C1 segment of cervical spinal cord (tissue), 14 donors: ENCODE measurements at regions not wholly inside any gene's neighbourhood (a gene's known extent, or its start where the extent isn't known, plus 50 kb on each side); places are given as distances from the start of the nearest gene placed in this dataset.

Experiments
- DNase-seq, 14 donors: peaks; one replicate each; lab custom pipeline; 2025; lab: John Stamatoyannopoulos, UW

DNA sequence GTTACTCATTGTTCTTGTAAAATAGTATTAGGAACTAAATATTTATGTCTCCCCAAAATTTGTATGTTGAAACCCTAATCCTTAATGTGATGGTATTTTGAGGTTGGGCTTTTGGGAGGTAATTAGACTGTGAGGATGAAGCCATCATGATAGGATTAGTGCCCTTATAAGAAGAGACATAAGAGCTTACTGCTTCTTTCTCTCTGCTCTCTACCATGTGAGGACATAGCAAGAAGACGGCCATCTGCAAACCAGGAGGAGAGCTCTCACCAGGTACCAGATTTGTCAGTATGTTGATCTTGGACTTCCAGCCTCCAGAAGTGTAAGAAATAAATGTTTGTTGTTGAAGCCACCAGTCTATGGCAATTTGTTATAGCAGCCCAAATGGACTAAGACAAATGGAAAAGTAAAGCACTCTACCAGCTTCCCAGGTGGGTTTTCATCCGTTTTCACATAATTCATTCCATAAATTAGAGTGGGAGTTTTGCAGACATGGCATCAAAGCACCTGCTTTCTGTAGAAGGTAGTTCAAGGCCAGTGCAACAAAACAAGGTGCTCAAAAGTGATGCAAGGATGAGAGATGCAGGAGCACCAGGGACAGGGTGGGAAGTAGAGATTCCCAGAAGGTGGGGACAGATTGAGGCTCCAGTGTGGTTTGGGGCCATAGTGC, 70.7 kb downstream of the MYCN start:
- DNase-seq, result no peak

DNA sequence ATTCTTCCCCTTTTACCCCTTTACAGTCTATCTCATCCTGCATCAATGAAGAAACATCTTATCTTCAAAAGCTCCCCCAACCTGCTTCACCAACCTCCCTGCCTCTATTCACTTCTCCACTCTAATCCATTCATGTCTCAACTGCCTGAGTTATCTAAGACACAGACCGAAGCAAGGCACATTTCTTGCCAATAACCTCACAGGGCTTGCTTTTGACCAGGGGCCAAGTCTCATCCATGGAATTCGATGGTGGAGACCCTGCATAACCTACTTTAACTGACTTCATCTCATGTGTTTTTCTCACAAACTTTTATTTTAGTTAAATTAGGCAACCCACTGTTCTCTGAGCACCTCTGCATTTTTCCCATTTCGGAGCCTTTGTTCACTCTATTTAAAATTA, 69.7 kb downstream of the MYCN start:
- no peak for DNase-seq

DNA sequence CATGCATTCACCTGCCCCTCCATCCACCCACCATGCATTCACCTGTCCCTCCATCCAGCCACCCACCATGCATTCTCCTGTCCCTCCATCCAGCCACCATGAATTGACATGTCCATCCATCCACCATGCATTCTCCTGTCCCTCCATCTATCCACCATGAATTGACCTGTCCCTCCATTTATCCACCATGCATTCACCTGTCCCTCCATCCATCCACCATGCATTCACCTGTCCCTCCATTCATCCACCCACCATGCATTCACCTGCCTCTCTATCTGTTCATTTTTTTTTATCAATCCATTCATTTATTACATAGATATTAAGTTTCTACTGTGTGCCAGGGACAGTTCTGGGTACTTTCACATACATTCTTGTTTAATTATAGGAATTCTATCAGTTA, 69.2 kb downstream of the MYCN start:
- DNase-seq, result no peak

DNA sequence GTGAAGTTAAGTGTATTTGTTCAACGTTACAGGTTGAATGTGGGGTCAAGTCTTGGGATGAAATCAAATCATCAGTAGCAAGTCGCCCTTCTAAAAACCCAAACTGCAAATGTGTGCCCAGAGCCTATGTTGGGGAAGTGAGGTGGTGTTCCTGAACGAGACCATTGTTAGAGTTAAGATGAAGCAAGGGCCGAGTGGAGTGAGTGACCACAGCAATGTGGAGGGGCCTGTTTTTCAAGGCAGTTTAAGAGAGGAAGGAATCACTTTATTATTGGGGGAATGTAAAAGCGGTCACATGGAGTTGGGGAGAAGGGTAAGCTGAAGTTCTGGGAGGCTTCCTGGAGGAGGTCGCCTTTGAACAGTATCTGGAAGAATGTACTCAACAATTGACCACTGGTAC, 68.5 kb downstream of the MYCN start:
- DNase-seq, result no peak

DNA sequence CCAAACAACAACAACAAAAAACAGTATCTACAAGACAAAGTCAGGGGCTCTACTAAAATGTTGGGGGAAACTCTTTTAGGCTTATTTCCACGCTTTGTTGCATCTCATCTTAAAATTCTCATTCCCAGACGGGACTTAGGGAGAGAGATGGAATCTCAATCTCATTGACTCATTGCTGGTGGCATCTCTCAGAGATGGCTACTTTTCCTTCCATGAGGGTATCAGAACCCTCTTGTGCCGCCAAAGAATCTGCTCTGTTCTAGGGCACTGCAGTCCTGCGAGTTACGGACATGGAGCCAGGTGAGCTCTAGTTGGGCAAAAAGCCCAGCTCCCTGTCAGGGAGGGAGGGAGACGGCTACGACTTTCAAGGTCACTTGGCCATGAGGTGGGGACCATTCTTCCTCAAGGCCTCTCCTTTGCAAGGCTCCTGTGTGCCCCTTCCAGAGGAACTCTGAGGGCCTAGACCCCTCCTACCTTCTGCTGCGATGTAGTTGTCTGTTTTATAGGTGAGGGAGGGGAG, 68.0 kb downstream of the MYCN start:
- DNase-seq, result no peak

DNA sequence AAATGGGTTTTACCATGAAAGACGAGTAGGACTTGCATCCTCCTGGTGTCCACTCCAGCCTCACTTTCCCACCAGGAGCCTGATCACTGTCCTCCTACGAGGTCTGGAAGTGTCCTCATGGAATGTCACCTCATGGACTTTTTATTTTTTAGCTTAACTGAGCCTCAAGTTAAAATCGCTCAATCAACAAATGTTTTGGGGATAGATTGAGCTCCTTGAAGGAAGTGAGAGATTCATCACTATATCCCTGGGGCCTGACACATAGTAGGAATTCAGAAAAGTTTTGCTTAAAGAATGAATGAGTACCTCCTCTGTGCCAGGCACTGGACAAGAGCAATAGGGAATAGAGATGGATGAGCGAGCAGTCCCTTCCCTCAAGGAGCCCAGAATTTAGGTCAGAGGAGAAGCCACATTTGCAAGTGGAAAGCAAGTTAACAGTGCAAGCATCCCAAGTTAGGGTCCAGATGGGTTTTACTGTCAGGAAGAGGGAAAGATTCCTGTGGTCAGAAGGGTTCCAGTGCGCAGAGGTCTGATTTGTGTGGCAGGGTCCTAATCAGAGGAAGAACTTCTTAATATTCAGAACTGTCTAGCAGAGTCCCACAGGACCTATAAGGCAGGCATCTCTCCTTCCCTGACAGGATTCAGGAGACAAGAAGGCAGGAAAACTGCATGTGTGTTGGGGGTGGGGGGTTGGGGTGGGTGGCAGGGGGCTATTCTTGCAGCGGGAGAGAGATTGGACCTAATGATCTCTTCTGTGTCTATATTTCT, 67.0 kb downstream of the MYCN start:
- DNase-seq, result no peak

DNA sequence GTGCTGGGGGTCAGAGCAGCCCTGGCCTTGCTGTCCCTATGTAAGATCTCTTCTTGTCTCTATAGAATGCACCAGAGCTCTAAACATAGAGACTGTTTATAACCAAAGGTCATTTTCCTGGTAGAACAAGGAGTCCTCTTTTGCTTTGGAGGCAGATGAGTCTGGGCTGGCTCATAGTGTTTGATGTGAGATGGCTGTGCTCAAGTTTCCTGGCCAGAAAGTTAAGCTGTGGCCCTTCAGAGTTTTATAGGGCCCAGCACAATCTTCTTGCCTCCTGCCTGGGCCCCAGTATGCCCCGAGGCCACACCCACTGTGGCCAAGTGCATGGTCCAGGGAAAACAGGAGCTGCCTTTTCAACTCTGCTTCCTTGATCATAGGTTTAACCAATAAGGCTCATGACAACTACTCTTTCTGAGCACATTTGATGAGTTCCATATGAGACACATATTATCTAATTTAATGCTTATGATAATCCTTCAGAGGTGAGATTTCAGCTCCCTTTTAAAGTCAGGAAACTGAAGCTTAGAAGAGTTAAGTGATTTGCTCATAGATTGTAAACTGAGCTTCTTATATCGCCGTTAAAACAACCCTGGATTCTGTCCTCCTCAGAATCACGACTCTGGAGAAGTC, 66.3 kb downstream of the MYCN start:
- no peak for DNase-seq

DNA sequence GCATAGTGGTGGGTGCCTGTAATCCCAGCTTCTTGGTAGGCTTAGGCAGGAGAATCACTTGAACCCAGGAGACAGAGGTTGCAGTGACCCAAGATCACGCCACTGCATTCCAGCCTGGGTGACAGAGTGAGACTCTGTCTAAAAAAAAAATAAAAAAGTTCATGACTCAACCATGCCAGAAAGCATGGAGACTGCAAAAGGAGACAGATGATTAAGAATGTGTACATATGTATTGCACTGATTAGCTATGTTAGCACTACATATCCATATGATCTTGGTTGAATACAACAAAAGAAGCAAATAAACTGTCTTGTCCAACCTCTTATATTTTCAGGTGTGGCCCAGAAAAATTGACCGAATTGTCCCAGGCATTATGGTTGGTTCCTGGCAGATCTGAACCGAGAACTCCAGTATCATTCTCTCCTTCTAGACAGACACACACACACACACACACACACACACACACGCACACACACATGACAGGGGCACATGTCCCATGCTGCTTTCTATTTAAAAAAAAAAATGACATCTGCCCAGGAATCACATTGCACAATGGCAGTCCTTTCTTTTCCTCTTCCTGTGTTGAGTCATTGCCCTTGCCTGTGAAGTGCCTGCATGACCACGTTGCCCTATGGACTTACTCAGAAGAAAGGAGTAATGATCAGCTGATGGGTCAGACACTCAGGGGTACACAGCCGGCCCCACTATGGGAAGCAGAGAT, 65.6 kb downstream of the MYCN start:
- DNase-seq, result peak in 1 of 14 donors; percentile 39

DNA sequence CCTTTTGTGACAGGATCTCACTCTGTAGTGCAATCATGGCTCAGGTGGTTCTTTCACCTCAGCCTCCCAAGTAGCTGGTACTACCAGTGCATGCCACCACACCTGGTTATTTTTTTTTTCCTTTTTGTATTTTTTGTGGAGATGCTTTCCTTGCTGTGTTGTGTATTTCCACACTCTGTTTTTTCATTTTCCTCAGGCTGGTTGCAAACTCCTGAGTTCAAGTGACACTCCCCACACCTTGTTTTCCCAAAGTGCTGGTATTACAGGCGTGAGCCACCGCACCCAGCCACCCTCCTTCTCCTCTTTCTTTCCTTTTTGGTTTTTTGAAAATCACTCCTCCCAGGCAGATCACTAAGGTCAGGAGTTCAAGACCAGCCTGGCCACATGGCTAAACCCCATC, 65.0 kb downstream of the MYCN start:
- DNase-seq, result no peak

DNA sequence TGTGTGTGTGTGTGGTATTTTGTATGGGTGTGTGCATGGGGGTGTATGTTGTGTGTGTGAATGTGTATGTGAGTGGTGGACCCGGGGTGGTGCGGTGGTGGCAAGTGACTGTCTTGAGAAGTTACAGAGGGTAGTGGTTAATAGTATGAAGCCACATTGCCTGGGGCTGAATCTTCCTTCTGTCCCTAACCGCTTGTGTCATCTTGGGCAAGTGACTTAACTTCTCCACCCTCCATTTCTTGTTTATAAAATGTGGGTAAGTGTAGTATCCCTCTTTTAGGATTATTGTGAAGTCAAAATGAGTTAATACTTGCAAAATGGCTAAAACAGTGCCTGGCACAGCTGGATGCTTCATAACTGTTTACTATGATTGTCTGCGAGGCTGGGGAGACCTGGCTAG, 63.5 kb downstream of the MYCN start:
- DNase-seq, result no peak

DNA sequence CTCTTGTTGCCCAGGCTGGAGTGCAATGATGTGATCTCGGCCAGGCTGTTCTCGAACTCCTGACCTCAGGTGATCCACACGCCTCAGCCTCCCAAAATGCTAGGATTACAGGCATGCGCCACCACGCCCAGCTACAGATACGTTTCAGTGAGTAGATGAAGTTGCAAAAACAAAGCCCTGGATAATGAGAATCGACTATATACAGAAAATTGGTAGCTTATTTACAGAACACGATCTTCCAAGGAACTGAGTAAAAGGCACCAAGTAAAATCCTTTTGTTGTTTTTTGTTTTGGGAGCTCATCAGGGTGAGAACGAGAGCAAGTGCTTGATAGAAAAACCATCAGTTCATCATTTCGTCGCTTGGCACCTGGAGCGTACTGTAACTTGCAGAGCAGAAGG, 62.8 kb downstream of the MYCN start:
- DNase-seq, result no peak

DNA sequence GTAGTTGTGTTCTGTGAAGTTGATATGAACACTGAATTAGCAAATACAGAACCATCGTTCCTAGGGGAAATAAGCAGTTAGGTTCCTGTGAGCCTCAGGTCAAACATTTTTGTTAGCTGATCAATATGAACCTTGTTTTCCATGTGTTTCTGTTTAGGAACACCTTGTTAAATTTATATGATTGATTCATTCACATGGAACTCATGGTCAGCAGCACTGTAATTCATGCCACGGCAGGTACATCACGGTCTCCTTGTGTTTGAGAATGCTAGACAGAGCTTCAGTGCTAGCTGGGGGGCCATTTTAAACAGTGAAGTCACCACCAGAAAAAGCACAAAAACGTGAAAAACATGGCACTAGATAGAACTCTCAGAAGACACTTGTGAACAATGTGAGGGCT, 62.2 kb downstream of the MYCN start:
- DNase-seq, result no peak

DNA sequence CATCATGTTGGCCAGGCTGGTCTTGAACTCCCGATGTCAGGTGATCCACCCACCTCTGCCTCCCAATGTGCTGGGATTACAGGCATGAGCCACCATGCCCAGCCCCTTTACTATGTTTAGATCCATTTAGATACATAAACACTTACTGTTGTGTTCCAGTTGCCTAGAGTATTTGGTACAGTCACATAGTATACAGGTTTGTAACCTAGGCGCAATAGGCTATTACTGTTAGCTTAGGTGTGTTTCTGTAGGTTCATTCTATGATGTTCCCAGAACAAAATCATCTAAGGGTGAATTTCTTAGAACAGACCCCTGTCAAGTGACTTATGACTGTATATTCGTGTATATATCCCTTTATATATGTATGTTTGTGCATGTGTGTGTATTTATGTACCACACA, 61.8 kb downstream of the MYCN start:
- no peak for DNase-seq

DNA sequence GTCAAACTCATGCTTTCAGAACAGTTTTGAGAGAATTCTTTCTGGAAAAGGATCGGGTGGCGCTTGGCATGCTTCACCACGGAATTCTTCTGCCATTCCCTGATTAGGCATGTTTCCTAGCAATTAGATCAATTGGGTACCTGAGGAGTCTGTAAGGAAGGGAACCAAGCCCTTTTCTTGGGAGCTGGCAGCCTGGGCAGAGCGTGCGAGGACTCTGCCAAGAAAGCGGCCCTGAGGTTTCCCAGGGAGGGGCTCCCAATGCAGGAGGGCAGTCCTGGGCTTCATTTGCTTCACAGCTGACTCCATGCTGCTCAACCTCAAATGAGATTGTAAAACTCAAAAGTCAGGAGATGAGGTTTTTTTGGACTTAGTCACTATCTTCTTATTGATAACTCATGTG, 60.3 kb downstream of the MYCN start:
- no peak for DNase-seq

DNA sequence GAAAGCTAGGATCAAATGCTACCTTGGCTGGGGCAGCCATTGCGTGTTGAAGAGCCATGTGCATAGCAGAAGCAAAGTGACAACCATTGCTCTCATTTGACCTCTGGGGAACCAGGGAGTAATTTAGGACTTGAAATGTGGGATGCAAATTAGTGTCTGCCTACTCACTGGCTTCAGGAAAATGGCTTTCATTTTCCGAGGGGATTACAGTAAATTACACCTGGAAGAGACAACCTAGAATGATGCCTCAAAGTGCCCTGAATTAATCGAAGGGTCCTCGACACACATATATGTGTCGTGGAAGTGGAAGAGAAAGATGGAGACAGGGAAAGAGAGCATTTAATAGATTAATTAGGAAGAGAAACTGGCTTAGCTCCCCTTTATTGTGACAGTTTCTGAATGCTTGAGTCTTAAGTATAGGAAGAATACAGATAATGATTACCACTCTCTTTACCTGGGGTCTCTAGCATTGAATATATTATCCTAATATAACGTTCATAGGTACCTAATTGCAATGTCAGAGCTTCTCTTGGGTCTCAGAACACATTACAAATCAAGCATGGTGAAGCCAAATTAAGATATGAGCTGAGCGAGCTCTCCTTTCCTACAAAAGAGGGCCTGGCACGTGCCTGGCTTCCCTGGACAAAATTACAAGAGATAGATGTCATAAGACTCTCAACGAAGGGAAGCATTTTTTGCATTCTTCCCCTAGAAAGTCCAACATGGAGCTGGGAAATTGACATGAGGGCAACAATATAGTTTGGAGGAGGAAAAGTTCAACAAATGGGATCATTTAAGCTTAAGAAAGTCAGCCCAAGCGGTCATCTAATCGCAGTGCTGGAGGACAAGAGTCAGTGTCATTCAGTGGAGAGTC, 59.5 kb downstream of the MYCN start:
- DNase-seq, result no peak

DNA sequence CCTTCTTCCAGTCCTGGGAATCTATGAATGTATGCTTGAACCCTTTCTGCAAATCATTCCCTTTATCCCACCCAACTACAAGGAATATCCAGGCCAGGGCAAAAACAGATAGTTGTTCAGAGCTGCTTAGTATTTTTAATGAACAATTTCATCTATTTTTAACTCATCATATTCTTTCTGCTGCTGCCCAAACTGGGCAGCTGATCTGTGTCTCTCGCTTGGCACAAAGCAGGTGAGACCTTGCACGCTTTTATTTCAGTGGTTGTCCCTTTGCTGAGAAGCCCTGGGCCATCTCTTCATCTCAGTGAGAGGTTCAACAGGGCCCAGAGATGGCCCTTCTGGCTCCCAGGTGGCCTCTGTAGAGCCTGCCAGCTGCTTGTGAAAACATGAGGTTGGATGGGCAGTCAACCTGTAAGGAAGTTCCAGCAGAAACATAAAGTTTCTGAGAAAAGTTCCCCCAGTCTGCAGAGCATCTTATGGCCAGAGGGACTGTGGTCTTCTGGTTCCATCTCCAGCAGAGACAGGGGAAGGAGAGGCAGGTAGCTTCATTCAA, 57.5 kb downstream of the MYCN start:
- no peak for DNase-seq

DNA sequence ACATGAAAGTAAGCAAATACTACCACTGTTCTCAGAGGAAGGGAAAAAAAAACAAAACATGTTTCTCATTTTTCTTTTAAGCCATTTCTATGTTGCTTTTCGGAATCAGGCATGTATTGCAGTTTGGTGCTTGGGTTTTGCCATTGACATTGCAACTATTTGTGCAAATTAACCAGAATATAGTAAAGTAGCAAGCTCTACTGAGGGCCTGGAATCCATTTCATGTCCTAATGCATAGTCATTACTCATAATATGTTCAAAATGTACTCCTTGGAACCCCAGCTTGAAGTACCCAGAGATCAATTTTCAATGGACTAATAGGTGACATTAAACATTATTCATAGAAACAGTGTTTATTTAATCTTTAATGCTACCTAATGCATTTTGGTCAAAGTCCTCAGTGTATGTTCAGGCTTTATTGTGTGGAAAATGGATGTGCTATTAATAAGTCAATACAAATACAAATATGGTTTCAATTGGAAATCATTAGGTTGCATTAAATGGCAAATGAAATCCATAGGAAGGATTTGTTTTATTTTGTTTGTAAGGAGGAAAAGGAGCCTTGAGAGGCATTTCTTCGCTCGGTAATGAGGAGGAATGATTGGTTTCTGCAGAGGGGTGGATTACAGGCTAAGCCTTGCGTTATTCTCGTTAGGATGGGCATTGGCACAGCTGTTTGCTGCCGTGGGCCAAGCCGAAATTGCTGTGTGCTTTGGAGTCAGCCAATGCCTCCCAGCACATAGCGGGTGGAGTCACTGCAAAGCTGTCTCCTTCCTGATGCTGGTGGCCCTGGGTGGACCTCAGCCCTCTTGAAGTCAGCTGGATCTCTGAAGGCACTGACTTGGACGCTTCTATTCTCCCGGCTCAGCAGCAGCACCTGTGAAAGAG, 56.4 kb downstream of the MYCN start:
- DNase-seq, result no peak
